OCI-LY3 (cell line): ENCODE measurements at regions not wholly inside any gene's neighbourhood (a gene's known extent, or its start where the extent isn't known, plus 50 kb on each side); places are given as distances from the start of the nearest gene placed in this dataset.

Experiments used
- H2AFZ ChIP-seq: fragments of 200-600, 300-600 bp; shearing (Covaris generic); 2 replicates; pipeline ENCODE4 v1.6.0; 2014; ENCODE audit warnings: antibody characterized with exemption, low read depth, low read length
- H3K27ac ChIP-seq: fragments of 200-600, 300-600 bp; sonication (generic); 2 replicates; pipeline ENCODE4 v1.5.1; 2014; ENCODE audit warnings: mild to moderate bottlenecking, low read length, moderate library complexity, mixed read lengths
- H3K27me3 ChIP-seq: fragments of 200-600, 300-600 bp; sonication (generic); 2 replicates; pipeline ENCODE4 v1.6.1; 2014; ENCODE audit warnings: low read depth, low read length, mixed read lengths
- H3K36me3 ChIP-seq: fragments of 200-600, 300-600 bp; sonication (generic); replicated peaks from 2 replicates; pipeline ENCODE3; 2014; ENCODE audit warnings: low read depth, low read length, mixed read lengths
- H3K4me1 ChIP-seq: fragments of 300-600, 200-600 bp; sonication (generic); 2 replicates; pipeline ENCODE4 v1.6.1; 2014; ENCODE audit warnings: low read length, mixed read lengths
- H3K4me2 ChIP-seq: fragments of 200-600, 300-600 bp; sonication (generic); 2 replicates; pipeline ENCODE4 v1.6.1; 2014; ENCODE audit warnings: low read length, mixed read lengths
- H3K4me3 ChIP-seq: fragments of 300-600, 200-600 bp; sonication (generic); 2 replicates; pipeline ENCODE4 v1.5.1; 2014; ENCODE audit warnings: antibody characterized with exemption, mild to moderate bottlenecking, low read length, moderate library complexity
- H3K79me2 ChIP-seq: fragments of 300-600, 200-600 bp; shearing (Covaris generic); 2 replicates; pipeline ENCODE4 v1.6.1; 2014; ENCODE audit warnings: mild to moderate bottlenecking, low read length, mixed read lengths
- H3K9ac ChIP-seq: fragments of 300-600, 200-600 bp; shearing (Covaris generic); 2 replicates; pipeline ENCODE4 v1.6.0; 2014; ENCODE audit warnings: mild to moderate bottlenecking, low read length, moderate library complexity
- H3K9me3 ChIP-seq: fragments of 200-600, 300-600 bp; shearing (Covaris generic); 2 replicates; pipeline ENCODE4 v1.6.1; 2014; ENCODE audit warnings: low read length, mixed read lengths; ENCODE audit not compliant: insufficient read depth
- H4K20me1 ChIP-seq: fragments of 200-600, 300-600 bp; sonication (generic); 2 replicates; pipeline ENCODE4 v1.6.1; 2016; ENCODE audit warnings: low read length, mixed read lengths; ENCODE audit not compliant: insufficient read depth
- CTCF ChIP-seq: fragments of 200-600, 300-600 bp; sonication (generic); IDR thresholded peaks from 2 replicates; pipeline ENCODE4 v1.5.1; 2014; ENCODE audit warnings: antibody characterized with exemption, low read length, low read depth
- EZH2phosphoT487 ChIP-seq: fragments of 200-600 bp; shearing (Covaris generic); IDR thresholded peaks from 2 replicates; pipeline ENCODE4 v1.6.1; 2018; ENCODE audit warnings: antibody characterized with exemption, mixed run types, low read depth

- Histone ChIP-seq H3K4me2 (no peak overlapping the region), H3K9me3 (no peaks in the 10 kb centered on the region), H4K20me1 (no peaks in the 10 kb centered on the region), H2AFZ (no peak overlapping the region), H3K36me3 (no peaks in the 10 kb centered on the region), H3K27ac (no peak overlapping the region), H3K9ac (no peak overlapping the region), H3K27me3 (peaks cover 21% of the 10 kb centered on the region; the same call in 1 of the 2 replicates), H3K4me3 (no peak overlapping the region), H3K4me1 (peaks cover 8% of the 10 kb centered on the region), H3K79me2 (no peaks in the 10 kb centered on the region)
- TF ChIP-seq CTCF, result no peak
- TF ChIP-seq EZH2phosphoT487, result no peak
Measured at GRCh38 chr7:121603886-121604285, 207.8 kb upstream of the FAM3C start.

GRCh38 chr7:121599887-121600286 lies 203.8 kb upstream of the FAM3C start:
- Histone ChIP-seq H2AFZ (no peak overlapping the region), H3K4me3 (no peak overlapping the region), H3K4me2 (no peak overlapping the region), H3K9ac (no peak overlapping the region), H3K79me2 (no peaks in the 10 kb centered on the region), H3K27ac (no peak overlapping the region), H3K9me3 (no peaks in the 10 kb centered on the region), H3K4me1 (no peaks in the 10 kb centered on the region), H3K36me3 (no peaks in the 10 kb centered on the region), H3K27me3 (peaks cover 9% of the 10 kb centered on the region; the same call in 1 of the 2 replicates), H4K20me1 (no peaks in the 10 kb centered on the region)
- TF ChIP-seq EZH2phosphoT487 (no peak), CTCF (no peak)

- Histone ChIP-seq H2AFZ (no peak overlapping the region), H3K4me3 (no peak overlapping the region), H3K27ac (no peak overlapping the region), H3K79me2 (no peaks in the 10 kb centered on the region), H4K20me1 (no peaks in the 10 kb centered on the region), H3K9ac (no peak overlapping the region), H3K36me3 (no peaks in the 10 kb centered on the region), H3K4me2 (no peak overlapping the region), H3K9me3 (0 out of 2 replicates have a peak, but pooled peaks cover 3% of the 10 kb centered on the region), H3K4me1 (no peaks in the 10 kb centered on the region), H3K27me3 (no peaks in the 10 kb centered on the region)
- TF ChIP-seq CTCF (no peak), EZH2phosphoT487 (no peak)
Measured at GRCh38 chr7:121595758-121596696, 199.9 kb upstream of the FAM3C start.

- Histone ChIP-seq H2AFZ (no peak overlapping the region), H3K79me2 (no peaks in the 10 kb centered on the region), H3K9me3 (0 out of 2 replicates have a peak, but pooled peaks cover 3% of the 10 kb centered on the region), H3K4me3 (no peak overlapping the region), H3K27me3 (no peaks in the 10 kb centered on the region), H3K4me2 (no peak overlapping the region), H3K4me1 (no peaks in the 10 kb centered on the region), H3K36me3 (no peaks in the 10 kb centered on the region), H3K9ac (no peak overlapping the region), H3K27ac (no peak overlapping the region), H4K20me1 (no peaks in the 10 kb centered on the region)
- no peak for TF ChIP-seq EZH2phosphoT487
Measured at GRCh38 chr7:121591926-121592325, 195.8 kb upstream of the FAM3C start.
